ENCODE measurements at regions not wholly inside any gene's neighbourhood (a gene's known extent, or its start where the extent isn't known, plus 50 kb on each side); places are given as distances from the start of the nearest gene placed in this dataset.

DNA sequence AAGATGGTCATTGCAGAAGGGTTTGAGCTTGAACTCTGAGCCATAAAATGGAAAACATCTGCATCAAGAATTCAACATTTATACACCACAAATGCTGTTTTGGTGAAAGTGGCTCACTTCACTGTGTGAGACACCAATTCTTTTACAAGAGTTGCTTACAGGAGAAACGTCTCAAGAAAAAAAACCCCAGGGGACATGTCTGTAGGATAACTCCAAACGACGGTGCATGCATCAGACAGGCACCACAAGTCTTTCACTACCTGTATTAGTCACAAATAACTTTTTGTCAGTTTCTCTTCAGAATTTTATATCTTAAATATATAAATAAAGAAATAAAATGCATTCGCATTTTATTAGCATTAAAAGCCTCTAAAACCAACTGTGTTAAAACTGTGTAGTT, 164.3 kb downstream of the EFHB start:
- Mint-ChIP-seq H3K36me3 (ENCODE audit: low read depth) (no peaks in the 10 kb centered on the region), H3K27me3 (ENCODE audit: low read depth) (no peaks in the 10 kb centered on the region), H3K9me3 (no peaks in the 10 kb centered on the region), H3K27ac (ENCODE audit: unreplicated experiment) (no peak overlapping the region), H3K4me3 (no peak overlapping the region), H3K4me1 (no peaks in the 10 kb centered on the region)
- TF ChIP-seq, protein P1, sequence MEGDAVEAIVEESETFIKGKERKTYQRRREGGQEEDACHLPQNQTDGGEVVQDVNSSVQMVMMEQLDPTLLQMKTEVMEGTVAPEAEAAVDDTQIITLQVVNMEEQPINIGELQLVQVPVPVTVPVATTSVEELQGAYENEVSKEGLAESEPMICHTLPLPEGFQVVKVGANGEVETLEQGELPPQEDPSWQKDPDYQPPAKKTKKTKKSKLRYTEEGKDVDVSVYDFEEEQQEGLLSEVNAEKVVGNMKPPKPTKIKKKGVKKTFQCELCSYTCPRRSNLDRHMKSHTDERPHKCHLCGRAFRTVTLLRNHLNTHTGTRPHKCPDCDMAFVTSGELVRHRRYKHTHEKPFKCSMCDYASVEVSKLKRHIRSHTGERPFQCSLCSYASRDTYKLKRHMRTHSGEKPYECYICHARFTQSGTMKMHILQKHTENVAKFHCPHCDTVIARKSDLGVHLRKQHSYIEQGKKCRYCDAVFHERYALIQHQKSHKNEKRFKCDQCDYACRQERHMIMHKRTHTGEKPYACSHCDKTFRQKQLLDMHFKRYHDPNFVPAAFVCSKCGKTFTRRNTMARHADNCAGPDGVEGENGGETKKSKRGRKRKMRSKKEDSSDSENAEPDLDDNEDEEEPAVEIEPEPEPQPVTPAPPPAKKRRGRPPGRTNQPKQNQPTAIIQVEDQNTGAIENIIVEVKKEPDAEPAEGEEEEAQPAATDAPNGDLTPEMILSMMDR (conservative IDR thresholded peaks at IDR 0.05), result no peak
- no peak for DNase-seq (ENCODE audit: low read depth, low spot score)

DNA sequence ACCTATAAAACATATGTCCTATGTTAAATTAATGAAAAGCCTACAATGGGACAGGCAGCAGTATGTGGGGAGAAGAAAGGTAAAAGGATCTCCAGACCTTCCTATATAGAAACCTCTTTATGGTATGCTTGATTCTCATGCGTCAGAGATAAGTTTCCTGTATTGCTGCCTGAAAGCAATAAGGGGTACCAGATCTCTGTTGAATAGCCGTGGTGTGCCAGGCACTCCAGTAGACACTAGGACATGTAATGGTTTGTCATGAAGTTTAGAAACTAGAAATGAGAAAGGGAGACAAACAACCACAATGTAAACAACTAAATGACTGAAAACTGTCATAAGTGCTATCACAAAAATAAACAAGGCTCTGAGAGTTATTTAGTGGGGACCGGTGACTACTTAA, 168.1 kb downstream of the EFHB start:
- Mint-ChIP-seq H3K27ac (ENCODE audit: unreplicated experiment) (no peak overlapping the region), H3K27me3 (ENCODE audit: low read depth) (no peaks in the 10 kb centered on the region)
- TF ChIP-seq, protein P1 (conservative IDR thresholded peaks at IDR 0.05), result no peak

DNA sequence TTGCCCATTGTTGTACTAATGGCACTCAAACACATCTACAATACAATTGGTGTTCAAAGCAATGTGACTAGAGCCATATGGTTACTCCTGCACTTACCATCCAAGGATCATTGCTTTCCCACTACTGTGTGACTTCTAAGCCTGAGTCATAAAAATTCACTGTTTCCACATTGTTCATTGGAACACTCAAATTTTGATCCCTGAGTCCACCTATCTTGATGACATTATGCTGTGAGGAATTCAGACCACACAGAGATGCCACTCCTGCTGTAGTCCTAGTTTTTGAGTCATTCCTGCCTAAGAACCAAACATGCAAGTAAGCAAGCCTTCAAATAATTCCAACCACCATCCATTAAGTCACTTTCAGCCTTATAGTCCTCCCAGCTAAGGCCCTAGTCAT, 176.2 kb downstream of the EFHB start:
- Mint-ChIP-seq H3K4me3 (no peak overlapping the region), H3K27ac (ENCODE audit: unreplicated experiment) (no peak overlapping the region), H3K9me3 (no peaks in the 10 kb centered on the region), H3K4me1 (no peaks in the 10 kb centered on the region), H3K27me3 (ENCODE audit: low read depth) (no peaks in the 10 kb centered on the region), H3K36me3 (ENCODE audit: low read depth) (no peaks in the 10 kb centered on the region)
- TF ChIP-seq, protein P1 (conservative IDR thresholded peaks at IDR 0.05), result no peak
- no peak for DNase-seq (ENCODE audit: low read depth, low spot score)

More for the DNA sequence above, 168.1 kb downstream of the EFHB start:
- Mint-ChIP-seq H3K9me3 (no peaks in the 10 kb centered on the region), H3K4me3 (no peak overlapping the region), H3K4me1 (no peaks in the 10 kb centered on the region), H3K36me3 (ENCODE audit: low read depth) (no peaks in the 10 kb centered on the region)
- DNase-seq (ENCODE audit: low read depth, low spot score), result no peak

DNA sequence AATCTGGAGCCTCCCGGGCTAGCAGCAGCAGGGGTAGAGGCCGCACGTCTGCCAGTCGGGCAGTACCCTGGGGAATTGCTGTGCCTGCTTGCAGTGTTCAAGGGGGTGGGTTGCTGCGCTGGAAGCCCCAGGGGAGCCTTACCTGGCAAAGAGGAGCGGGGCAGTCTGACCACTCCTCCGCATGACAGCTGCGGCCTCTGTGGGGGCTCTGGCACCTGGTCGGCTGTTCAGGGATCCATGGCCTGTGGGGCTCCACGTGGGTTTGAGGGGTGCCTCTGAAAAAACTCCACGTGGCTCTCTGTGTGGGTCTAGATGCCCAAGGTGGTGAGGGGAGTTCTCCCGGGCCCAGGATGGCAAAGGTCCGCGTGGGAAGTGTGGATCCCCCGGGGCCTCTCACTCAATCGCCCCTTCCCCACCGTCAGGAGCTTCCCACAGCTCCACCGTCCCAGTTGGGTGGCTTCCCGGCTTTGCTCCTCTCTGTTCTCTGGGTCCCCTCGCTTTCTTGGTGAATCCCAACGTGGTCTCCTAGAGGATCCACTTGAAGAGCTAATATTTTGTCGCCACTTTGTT, 184.5 kb downstream of the EFHB start:
- TF ChIP-seq, protein P1 (conservative IDR thresholded peaks at IDR 0.05), result no peak
- H3K9me3 Mint-ChIP-seq, result no peaks in the 10 kb centered on the region
- H3K4me3 Mint-ChIP-seq, result no peak overlapping the region
- no peaks in the 10 kb centered on the region for H3K27me3 Mint-ChIP-seq (ENCODE audit: low read depth)
- H3K27ac Mint-ChIP-seq (ENCODE audit: unreplicated experiment), result no peak overlapping the region
- H3K36me3 Mint-ChIP-seq (ENCODE audit: low read depth), result no peaks in the 10 kb centered on the region
- no peak for DNase-seq (ENCODE audit: low read depth, low spot score)
- H3K4me1 Mint-ChIP-seq, result peaks cover 5% of the 10 kb centered on the region

DNA sequence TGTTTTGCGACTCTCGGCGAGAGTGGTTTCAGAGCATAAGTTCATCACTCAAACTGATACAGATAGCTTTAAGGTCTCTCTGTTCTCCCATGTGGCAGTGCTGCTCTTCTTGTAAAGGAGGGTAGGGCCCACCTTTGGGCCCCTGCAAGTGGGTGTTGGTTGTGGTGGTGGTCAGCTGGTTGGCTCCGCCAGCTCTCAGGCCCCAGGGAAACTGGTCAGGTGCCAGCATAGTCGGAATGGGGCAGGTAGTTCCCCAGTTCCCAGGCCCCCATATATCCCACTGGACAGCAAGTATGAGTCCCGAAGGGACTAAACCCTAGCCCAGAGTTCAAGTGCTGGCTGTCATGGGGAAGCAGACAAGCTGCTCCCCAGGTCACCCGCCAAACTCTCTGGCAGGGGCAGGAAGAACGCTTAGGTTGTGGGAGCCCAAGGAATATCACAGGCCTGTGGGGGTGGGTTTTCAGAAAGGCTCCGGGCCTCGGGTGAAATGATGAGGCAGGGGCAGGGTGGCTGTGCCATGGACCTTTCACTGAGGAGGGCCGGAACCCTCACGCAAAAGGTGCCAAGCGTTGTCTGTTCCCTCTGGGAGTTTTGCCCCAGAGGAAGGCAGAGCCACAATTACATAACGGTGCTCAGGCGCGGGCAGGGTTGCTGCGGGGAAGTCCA, 185.1 kb downstream of the EFHB start:
- DNase-seq (ENCODE audit: low read depth, low spot score), result no peak
- H3K27me3 Mint-ChIP-seq (ENCODE audit: low read depth), result no peaks in the 10 kb centered on the region
- no peaks in the 10 kb centered on the region for H3K9me3 Mint-ChIP-seq
- no peaks in the 10 kb centered on the region for H3K36me3 Mint-ChIP-seq (ENCODE audit: low read depth)
- H3K4me3 Mint-ChIP-seq, result no peak overlapping the region
- H3K4me1 Mint-ChIP-seq, result peaks cover 9% of the 10 kb centered on the region
- no peak overlapping the region for H3K27ac Mint-ChIP-seq (ENCODE audit: unreplicated experiment)
- TF ChIP-seq, protein P1 (conservative IDR thresholded peaks at IDR 0.05), result no peak
